ENCODE measurements at regions not wholly inside any gene's neighbourhood (a gene's known extent, or its start where the extent isn't known, plus 50 kb on each side); places are given as distances from the start of the nearest gene placed in this dataset.

GRCh38 chr17:12599186-12599920, 66.3 kb upstream of the MYOCD start:
- Histone ChIP-seq H2BK15ac (ENCODE audit: low read depth, low read length) (no peak overlapping the region), H2AFZ (ENCODE audit: low read length) (no peak overlapping the region), H4K5ac (ENCODE audit: insufficient read length, low read depth, low read length) (no peak overlapping the region), H3K23me2 (ENCODE audit: insufficient read length, low read depth, low read length, poor library complexity, severe bottlenecking) (no peaks in the 10 kb centered on the region), H3K18ac (ENCODE audit: insufficient read length, low read depth, low read length) (no peak overlapping the region), H4K8ac (replicated peaks; ENCODE audit: insufficient read length, low read depth, low read length) (no peak overlapping the region), H3K9ac (ENCODE audit: extremely low read depth, insufficient read length, low read length) (no peak overlapping the region), H3K14ac (ENCODE audit: insufficient read depth, low read length) (no peak overlapping the region), H3K23ac (ENCODE audit: insufficient read length, low read depth, low read length) (no peak overlapping the region), H3K27ac (ENCODE audit: insufficient read length, low read depth, low read length) (no peak overlapping the region), H3K79me1 (ENCODE audit: insufficient read depth, low read depth, low read length, poor library complexity, severe bottlenecking) (no peaks in the 10 kb centered on the region), H2BK12ac (ENCODE audit: insufficient read length, low read depth, low read length) (no peak overlapping the region), H4K91ac (ENCODE audit: insufficient read length, low read depth, low read length) (no peak overlapping the region), H3K27me3 (ENCODE audit: insufficient read depth, low read length) (no peaks in the 10 kb centered on the region), H4K20me1 (ENCODE audit: control insufficient read depth, insufficient read depth, insufficient read length) (no peaks in the 10 kb centered on the region), H2BK20ac (ENCODE audit: low read depth, low read length, poor library complexity, severe bottlenecking) (no peak overlapping the region), H3K79me2 (ENCODE audit: insufficient read depth, low read length) (no peaks in the 10 kb centered on the region), H3K9me3 (ENCODE audit: control insufficient read depth, low read depth, low read length) (no peaks in the 10 kb centered on the region), H3K56ac (ENCODE audit: insufficient read length, low read depth, low read length) (no peak overlapping the region), H2BK120ac (ENCODE audit: low read depth, low read length, poor library complexity, severe bottlenecking) (no peak overlapping the region), H3K4me2 (ENCODE audit: insufficient read depth, insufficient read length, low read length) (no peak overlapping the region), H3K4me1 (ENCODE audit: insufficient read depth, low read length) (no peaks in the 10 kb centered on the region), H3K4ac (ENCODE audit: low read depth, low read length) (no peak overlapping the region), H2AK5ac (ENCODE audit: insufficient read length, low read length) (no peak overlapping the region), H2BK5ac (ENCODE audit: insufficient read length, low read length) (no peak overlapping the region), H3T11ph (ENCODE audit: low read length) (no peak overlapping the region)
- Mint-ChIP-seq H3K4me3 (no peak overlapping the region), H3K4me1 (no peaks in the 10 kb centered on the region), H3K27ac (no peak overlapping the region), H3K9me3 (no peaks in the 10 kb centered on the region), H3K27me3 (ENCODE audit: low read depth) (no peaks in the 10 kb centered on the region), H3K36me3 (ENCODE audit: insufficient read depth in 1 of 3, low read depth in 3 of 3) (no peaks in the 10 kb centered on the region)
- no CpG with 5 or more reads among the region's 3 CpGs for WGBS (ENCODE audit: extremely low coverage, insufficient read length, low lambda C conversion rate)
- no peak for DNase-seq
- TF ChIP-seq, protein P1, sequence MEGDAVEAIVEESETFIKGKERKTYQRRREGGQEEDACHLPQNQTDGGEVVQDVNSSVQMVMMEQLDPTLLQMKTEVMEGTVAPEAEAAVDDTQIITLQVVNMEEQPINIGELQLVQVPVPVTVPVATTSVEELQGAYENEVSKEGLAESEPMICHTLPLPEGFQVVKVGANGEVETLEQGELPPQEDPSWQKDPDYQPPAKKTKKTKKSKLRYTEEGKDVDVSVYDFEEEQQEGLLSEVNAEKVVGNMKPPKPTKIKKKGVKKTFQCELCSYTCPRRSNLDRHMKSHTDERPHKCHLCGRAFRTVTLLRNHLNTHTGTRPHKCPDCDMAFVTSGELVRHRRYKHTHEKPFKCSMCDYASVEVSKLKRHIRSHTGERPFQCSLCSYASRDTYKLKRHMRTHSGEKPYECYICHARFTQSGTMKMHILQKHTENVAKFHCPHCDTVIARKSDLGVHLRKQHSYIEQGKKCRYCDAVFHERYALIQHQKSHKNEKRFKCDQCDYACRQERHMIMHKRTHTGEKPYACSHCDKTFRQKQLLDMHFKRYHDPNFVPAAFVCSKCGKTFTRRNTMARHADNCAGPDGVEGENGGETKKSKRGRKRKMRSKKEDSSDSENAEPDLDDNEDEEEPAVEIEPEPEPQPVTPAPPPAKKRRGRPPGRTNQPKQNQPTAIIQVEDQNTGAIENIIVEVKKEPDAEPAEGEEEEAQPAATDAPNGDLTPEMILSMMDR (conservative IDR thresholded peaks at IDR 0.05), result no peak

Data from H9 (cell line).